Esophagus squamous epithelium (tissue), 5 donors: ENCODE measurements at regions not wholly inside any gene's neighbourhood (a gene's known extent, or its start where the extent isn't known, plus 50 kb on each side); places are given as distances from the start of the nearest gene placed in this dataset.
A peak's percentile ranks its signal among the peaks of the same experiment; 100 is the strongest.

Source experiments
- DNase-seq: peaks from one replicate; lab custom pipeline; 2025; lab: John Stamatoyannopoulos, UW
- H3K27ac ChIP-seq, 4 donors: fragments of 200-600 bp; sonication (generic); one replicate each; pipeline ENCODE4 v1.5.1; 2016 to 2019; ENCODE audit warnings: mild to moderate bottlenecking in 1 of 4
- H3K27me3 ChIP-seq, 4 donors: fragments of 200-600 bp; sonication (generic); 1 replicate in 3 of 4; 2 replicates in 1 of 4; pipeline versions ENCODE4 v1.5.1 to v1.6.0; 2017 to 2021; ENCODE audit warnings: antibody characterized with exemption in 1 of 4
- H3K36me3 ChIP-seq, 3 donors: fragments of 200-600 bp; sonication (generic); one replicate each; pipeline ENCODE4 v1.5.1; 2016 to 2019
- H3K4me1 ChIP-seq, 3 donors: fragments of 200-600 bp; sonication (generic); one replicate each; pipeline ENCODE4 v1.5.1; 2017 to 2019
- H3K4me3 ChIP-seq, 4 donors: fragments of 200-600 bp; sonication (generic); 1 replicate in 3 of 4; 2 replicates in 1 of 4; pipeline ENCODE4 v1.5.1; 2016 to 2019; ENCODE audit warnings: mild to moderate bottlenecking in 2 of 4, moderate library complexity in 1 of 4
- H3K9me3 ChIP-seq, 3 donors: fragments of 200-600 bp; sonication (generic); one replicate each; pipeline ENCODE4 v1.5.1; 2016 to 2019
- CTCF ChIP-seq, 6 experiments: fragments of 450-650 bp in 4 of 6; fragments of 200-600 bp in 2 of 6; sonication (generic) in 2 of 6; IDR thresholded peaks; one replicate each; pipeline ENCODE4 v1.5.1; 2016 to 2019; ENCODE audit warnings: antibody characterized with exemption in 6 of 6, mild to moderate bottlenecking in 4 of 6, moderate library complexity in 4 of 6
- POLR2A ChIP-seq, 4 donors: fragments of 450-650 bp; IDR thresholded peaks; one replicate each; pipeline ENCODE4 v1.6.1; 2017; ENCODE audit warnings: antibody characterized with exemption in 4 of 4, mild to moderate bottlenecking in 4 of 4, moderate library complexity in 3 of 4
- WGBS, 2 donors: methylation state at CpG; one replicate each; pipeline ENCODE4 v1.1.5; 2018; 5-methylcytosine and 5-hydroxymethylcytosine counted together
- intact Hi-C: fragments of 100-400 bp; cut with DNase I; formaldehyde crosslinking; loops from one replicate; pipeline ENCODE4 v1.15.0; 2022
- donor health status: DM: yes; HTN: yes; CAD: no.

GRCh38 chr15:38038659-38039442 is 104.4 kb downstream of the TMCO5A start:
- no peaks in the 10 kb centered on the region for H3K4me1 ChIP-seq
- H3K9me3 ChIP-seq = no peaks in the 10 kb centered on the region
- TF ChIP-seq POLR2A (IDR thresholded peaks at IDR 0.05) (no peak), CTCF (IDR thresholded peaks at IDR 0.05) (no peak)
- H3K27ac ChIP-seq = no peak overlapping the region
- no peak for DNase-seq
- no peaks in the 10 kb centered on the region for H3K27me3 ChIP-seq
- WGBS, 2 donors = 58 to 66% methylated on average over 4 of the region's 4 CpGs
- H3K4me3 ChIP-seq = no peak overlapping the region
- no peaks in the 10 kb centered on the region for H3K36me3 ChIP-seq
- intact Hi-C loops = no loop called here

DNA sequence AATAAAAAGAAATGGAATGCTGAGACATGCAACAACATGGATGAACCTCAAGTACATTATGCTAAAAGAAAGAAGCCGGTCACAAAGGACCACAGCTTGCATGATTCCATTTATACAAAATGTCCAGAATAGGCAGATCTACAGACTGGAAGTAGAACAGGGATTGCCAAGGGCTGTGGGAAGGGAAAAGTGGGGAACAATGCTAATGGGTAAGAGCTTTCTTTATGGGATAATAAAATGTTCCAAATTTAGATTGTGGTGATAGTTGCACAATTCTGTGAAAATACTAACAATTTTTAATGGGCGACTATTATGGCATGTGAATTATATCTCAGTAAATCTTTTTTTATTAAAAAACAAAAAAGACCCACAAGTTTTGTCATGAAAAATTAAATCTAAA is 106.2 kb downstream of the TMCO5A start:
- H3K27ac ChIP-seq = no peak overlapping the region
- intact Hi-C loops = no loop called here

GRCh38 chr15:38041576-38041975 is 107.1 kb downstream of the TMCO5A start:
- TF ChIP-seq POLR2A (IDR thresholded peaks at IDR 0.05) (no peak), CTCF (IDR thresholded peaks at IDR 0.05) (no peak)
- Histone ChIP-seq H3K27me3 (no peaks in the 10 kb centered on the region), H3K4me1 (no peaks in the 10 kb centered on the region), H3K9me3 (no peaks in the 10 kb centered on the region), H3K27ac (no peak overlapping the region), H3K4me3 (no peak overlapping the region), H3K36me3 (no peaks in the 10 kb centered on the region)
- DNase-seq = no peak
- WGBS, 2 donors = 35 to 37% methylated on average over 2 of the region's 2 CpGs
- intact Hi-C loops = no loop called here

More for the DNA sequence above, 106.2 kb downstream of the TMCO5A start:
- DNase-seq = no peak
- TF ChIP-seq CTCF (IDR thresholded peaks at IDR 0.05) (no peak), POLR2A (IDR thresholded peaks at IDR 0.05) (no peak)
- Histone ChIP-seq H3K9me3 (no peaks in the 10 kb centered on the region), H3K27me3 (no peaks in the 10 kb centered on the region), H3K36me3 (no peaks in the 10 kb centered on the region), H3K4me3 (no peak overlapping the region), H3K4me1 (no peaks in the 10 kb centered on the region)
- 69 to 70% methylated on average over 2 of the region's 2 CpGs for WGBS, 2 donors

DNA sequence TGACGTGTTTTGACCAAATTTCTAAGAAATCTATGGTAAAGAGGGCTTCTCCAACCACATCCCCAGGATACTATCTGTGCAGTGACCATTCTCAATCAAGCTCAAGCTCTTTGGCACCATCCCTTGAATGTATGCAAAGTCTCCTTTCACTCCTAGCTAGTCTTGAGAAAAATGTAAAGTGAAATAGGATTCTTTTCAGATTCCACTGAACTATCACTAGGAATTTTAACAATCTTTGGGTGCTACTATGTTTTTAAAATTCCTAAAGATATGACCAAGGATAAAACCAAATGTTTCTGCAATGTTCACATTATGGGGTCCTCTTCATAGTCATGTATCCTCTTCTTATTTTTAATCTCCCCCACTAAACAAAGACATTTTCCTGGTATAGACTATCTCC is 107.8 kb downstream of the TMCO5A start:
- no peaks in the 10 kb centered on the region for H3K9me3 ChIP-seq
- DNase-seq = no peak
- intact Hi-C loops = no loop called here
- TF ChIP-seq POLR2A (IDR thresholded peaks at IDR 0.05) (no peak), CTCF (IDR thresholded peaks at IDR 0.05) (no peak)
- 44 to 50% methylated on average over 1 of the region's 1 CpG for WGBS, 2 donors
- H3K27ac ChIP-seq = peak overlapping the region in 1 of 4 donors; percentile 17
- H3K27me3 ChIP-seq = no peaks in the 10 kb centered on the region
- H3K4me1 ChIP-seq = no peaks in the 10 kb centered on the region
- H3K4me3 ChIP-seq = no peak overlapping the region
- H3K36me3 ChIP-seq = no peaks in the 10 kb centered on the region

DNA sequence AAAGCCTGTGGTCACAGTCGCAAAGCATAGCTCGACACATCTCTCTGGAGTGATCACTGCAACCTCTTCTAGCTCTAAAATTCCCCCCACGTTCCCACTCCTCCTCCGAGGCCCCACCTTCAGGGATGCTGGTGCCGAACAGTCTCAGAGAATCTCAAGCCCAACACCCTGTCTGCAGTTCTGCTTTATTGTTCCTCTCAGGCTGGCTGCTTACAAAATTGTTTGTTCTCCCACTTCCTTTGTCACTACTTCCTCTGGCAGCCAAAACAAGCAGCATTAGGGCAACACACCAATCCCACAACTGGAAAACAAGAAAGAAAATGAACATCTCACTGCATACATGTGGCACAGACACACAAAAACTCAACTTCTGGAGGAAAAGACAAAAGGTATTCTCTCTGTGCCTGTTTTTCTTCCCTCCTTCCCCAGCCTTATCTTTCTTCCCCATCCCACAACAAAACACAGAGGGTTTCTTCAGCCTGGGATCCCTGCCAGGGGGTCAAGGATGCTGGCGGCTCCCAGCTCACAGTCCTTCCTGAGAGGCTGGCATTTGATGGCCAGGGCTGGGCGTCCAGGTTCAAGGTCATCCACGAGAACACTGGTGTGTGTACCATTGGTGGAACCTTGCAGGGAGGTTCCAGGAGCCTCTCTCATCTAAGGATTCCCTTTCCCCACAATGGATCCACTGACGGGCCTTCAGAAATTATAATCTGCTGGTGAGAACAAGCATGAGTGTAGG is 108.4 kb downstream of the TMCO5A start:
- Histone ChIP-seq H3K27ac (peak overlapping the region in 2 of 4 donors; percentile 17 to 22), H3K36me3 (no peaks in the 10 kb centered on the region), H3K9me3 (no peaks in the 10 kb centered on the region), H3K27me3 (no peaks in the 10 kb centered on the region), H3K4me3 (no peak overlapping the region), H3K4me1 (no peaks in the 10 kb centered on the region)
- no peak for DNase-seq
- intact Hi-C loops = no loop called here
- WGBS, 2 donors = 45 to 77% methylated on average over 7 to 9 of the region's 9 CpGs
- TF ChIP-seq POLR2A (IDR thresholded peaks at IDR 0.05) (no peak), CTCF (IDR thresholded peaks at IDR 0.05) (no peak)
